ENCODE measurements at regions not wholly inside any gene's neighbourhood (a gene's known extent, or its start where the extent isn't known, plus 50 kb on each side); places are given as distances from the start of the nearest gene placed in this dataset.

DNA sequence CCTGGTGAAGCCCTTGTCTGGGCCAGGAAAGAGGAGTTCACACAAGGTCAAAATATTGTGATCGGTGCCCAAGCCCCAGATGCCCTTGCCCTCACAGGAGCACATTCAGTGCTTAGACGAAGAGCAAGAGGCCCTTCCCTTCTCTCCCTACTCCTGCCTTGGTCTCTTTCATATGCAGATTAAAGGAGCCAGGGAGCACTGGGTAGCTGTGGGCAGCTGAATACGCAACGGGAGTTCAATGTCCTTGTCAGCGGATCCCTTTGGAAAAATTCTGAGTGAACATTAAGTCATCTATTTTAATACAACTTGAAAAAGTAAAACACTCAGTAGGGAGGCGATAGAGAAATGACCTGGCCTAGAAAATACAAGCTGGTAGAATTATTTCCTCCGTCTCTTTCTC is 1489.4 kb downstream of the AACS start:
- TF ChIP-seq, protein P1, sequence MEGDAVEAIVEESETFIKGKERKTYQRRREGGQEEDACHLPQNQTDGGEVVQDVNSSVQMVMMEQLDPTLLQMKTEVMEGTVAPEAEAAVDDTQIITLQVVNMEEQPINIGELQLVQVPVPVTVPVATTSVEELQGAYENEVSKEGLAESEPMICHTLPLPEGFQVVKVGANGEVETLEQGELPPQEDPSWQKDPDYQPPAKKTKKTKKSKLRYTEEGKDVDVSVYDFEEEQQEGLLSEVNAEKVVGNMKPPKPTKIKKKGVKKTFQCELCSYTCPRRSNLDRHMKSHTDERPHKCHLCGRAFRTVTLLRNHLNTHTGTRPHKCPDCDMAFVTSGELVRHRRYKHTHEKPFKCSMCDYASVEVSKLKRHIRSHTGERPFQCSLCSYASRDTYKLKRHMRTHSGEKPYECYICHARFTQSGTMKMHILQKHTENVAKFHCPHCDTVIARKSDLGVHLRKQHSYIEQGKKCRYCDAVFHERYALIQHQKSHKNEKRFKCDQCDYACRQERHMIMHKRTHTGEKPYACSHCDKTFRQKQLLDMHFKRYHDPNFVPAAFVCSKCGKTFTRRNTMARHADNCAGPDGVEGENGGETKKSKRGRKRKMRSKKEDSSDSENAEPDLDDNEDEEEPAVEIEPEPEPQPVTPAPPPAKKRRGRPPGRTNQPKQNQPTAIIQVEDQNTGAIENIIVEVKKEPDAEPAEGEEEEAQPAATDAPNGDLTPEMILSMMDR (conservative IDR thresholded peaks at IDR 0.05; ENCODE audit: low read depth, low read length), result no peak
- H3K4me3 ChIP-seq (ENCODE audit: low read depth, low read length), result no peak overlapping the region
- no peak for DNase-seq (ENCODE audit: low read depth)

GRCh38 chr12:126557659-126558058 is 1492.4 kb downstream of the AACS start:
- no peak overlapping the region for H3K4me3 ChIP-seq (ENCODE audit: low read depth, low read length)
- DNase-seq (ENCODE audit: low read depth), result no peak
- TF ChIP-seq, protein P1 (conservative IDR thresholded peaks at IDR 0.05; ENCODE audit: low read depth, low read length), result no peak

- TF ChIP-seq, protein P1 (conservative IDR thresholded peaks at IDR 0.05; ENCODE audit: low read depth, low read length), result no peak
- no peak for DNase-seq (ENCODE audit: low read depth)
- H3K4me3 ChIP-seq (ENCODE audit: low read depth, low read length), result no peak overlapping the region
These were observed 1493.0 kb downstream of the AACS start for GRCh38 chr12:126558219-126558618.

- no peak overlapping the region for H3K4me3 ChIP-seq (ENCODE audit: low read depth, low read length)
- no peak for DNase-seq (ENCODE audit: low read depth)
- TF ChIP-seq, protein P1 (conservative IDR thresholded peaks at IDR 0.05; ENCODE audit: low read depth, low read length), result no peak
These were observed 1493.6 kb downstream of the AACS start for GRCh38 chr12:126558810-126559209.

DNA sequence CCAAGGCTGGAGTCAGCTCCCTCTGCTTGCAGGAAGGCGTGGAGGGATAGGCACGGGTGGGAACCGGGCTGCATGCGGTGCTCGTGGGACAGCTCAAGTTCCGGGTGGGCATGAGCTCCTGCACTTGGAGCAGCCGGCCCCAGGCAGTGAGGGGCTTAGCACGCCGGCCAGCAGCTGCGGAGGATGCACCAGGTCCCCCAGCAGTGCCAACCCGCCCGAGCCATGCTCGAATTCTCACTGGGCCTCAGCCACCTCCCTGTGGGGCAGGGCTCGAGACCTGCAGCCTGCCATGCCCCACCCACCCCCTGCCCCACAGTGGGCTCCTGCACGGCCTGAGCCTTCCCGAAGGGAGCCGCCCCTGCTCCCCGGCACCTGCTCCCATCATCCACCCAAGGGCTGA is 1501.8 kb downstream of the AACS start:
- DNase-seq (ENCODE audit: low read depth), result no peak
- TF ChIP-seq, protein P1 (conservative IDR thresholded peaks at IDR 0.05; ENCODE audit: low read depth, low read length), result no peak
- H3K4me3 ChIP-seq (ENCODE audit: low read depth, low read length), result no peak overlapping the region

DNA sequence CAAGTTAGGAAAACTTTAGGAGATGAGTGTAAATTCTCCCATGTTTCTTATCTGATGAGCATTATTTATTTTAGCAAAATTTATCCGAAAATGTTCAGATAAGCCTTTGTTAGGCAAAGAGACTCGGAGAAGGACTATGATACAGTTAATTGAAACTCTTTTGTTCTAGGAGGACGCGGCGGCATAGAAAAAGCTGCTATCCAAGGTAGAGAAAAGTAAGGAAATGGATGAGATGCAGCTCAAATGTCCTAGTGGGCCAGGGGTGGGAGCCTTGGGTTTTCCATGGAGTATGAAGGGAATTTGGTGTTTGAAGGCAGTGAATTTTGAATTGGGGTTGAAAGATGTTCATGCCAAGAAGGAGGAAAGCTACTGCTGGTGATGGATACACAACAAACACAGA is 1504.5 kb downstream of the AACS start:
- no peak overlapping the region for H3K4me3 ChIP-seq (ENCODE audit: low read depth, low read length)
- TF ChIP-seq, protein P1 (conservative IDR thresholded peaks at IDR 0.05; ENCODE audit: low read depth, low read length), result no peak
- no peak for DNase-seq (ENCODE audit: low read depth)

- TF ChIP-seq, protein P1 (conservative IDR thresholded peaks at IDR 0.05; ENCODE audit: low read depth, low read length), result no peak
- DNase-seq (ENCODE audit: low read depth), result no peak
These were observed 1505.3 kb downstream of the AACS start for GRCh38 chr12:126570566-126570965.

More at GRCh38 chr12:126570566-126570965, 1505.3 kb downstream of the AACS start:
- H3K4me3 ChIP-seq (ENCODE audit: low read depth, low read length), result no peak overlapping the region
